HepG2 (cell line): ENCODE measurements at regions not wholly inside any gene's neighbourhood (a gene's known extent, or its start where the extent isn't known, plus 50 kb on each side); places are given as distances from the start of the nearest gene placed in this dataset.

ENCODE experiments used
- ATAC-seq: fragments of 200-7000 bp; cut with Tn5 transposase; 3 replicates; pipeline ENCODE4 v1.9.1; 2020; ENCODE audit warnings: mild to moderate bottlenecking, moderate library complexity
- BruUV-seq: library from RNA; stranded (reverse); fragments of 400-500 nt; replicated peaks from 2 replicates; lab custom pipeline; 2021; lab: Mats Ljungman, UMichigan
- CTCF ChIA-PET: fragments of 300-600 bp; formaldehyde crosslinking; extraction: SDS; loops from one replicate; lab custom pipeline; 2021; ENCODE audit warnings: low total read pairs, inconsistent platforms, low intra/inter-chr PET ratio; lab: Yijun Ruan, JAX
- POLR2A ChIA-PET: fragments of 350-600 bp; sonication (Branson Sonifier 250); formaldehyde crosslinking; loops from one replicate; lab custom pipeline; 2020; ENCODE audit warnings: antibody characterized with exemption, inconsistent platforms; lab: Yijun Ruan, JAX
- DNase-seq: peaks from one replicate; pipeline ENCODE4 v3.0.0-alpha.2; 2015; ENCODE audit warnings: low spot score
- FAIRE-seq: peaks from 3 replicates; lab custom pipeline; 2011; peaks lifted over from hg19 to GRCh38; lab: Jason Lieb, UNC
- H2AFZ ChIP-seq: one replicate; pipeline ENCODE4 v1.6.1; 2011; ENCODE audit warnings: low read length, inconsistent platforms
- H3K27ac ChIP-seq: fragments of 300-600 bp; 3 replicates; pipeline ENCODE4 v1.8.0; 2011; ENCODE audit warnings: mixed run types, mild to moderate bottlenecking, mixed read lengths, low read length, inconsistent platforms; ENCODE audit not compliant: insufficient read depth; ENCODE audit errors: extremely low read length
- H3K27me3 ChIP-seq, 2 experiments: fragments of 200-600 bp in 1 of 2; 2 replicates in 1 of 2; 3 replicates in 1 of 2; pipeline versions ENCODE4 v1.6.0 to v1.8.0; 2011; ENCODE audit warnings: low read length in 2 of 2, mild to moderate bottlenecking in 2 of 2, moderate library complexity in 2 of 2, inconsistent platforms in 1 of 2; ENCODE audit not compliant: insufficient read depth in 2 of 2, control insufficient read depth in 1 of 2
- H3K36me3 ChIP-seq, 2 experiments: fragments of 200-600 bp in 1 of 2; replicated peaks in 1 of 2; 2 replicates in 1 of 2; 3 replicates in 1 of 2; pipeline versions ENCODE4 v1.5.1 to v1.8.0; 2011; ENCODE audit warnings: low read length in 2 of 2, inconsistent platforms in 1 of 2; ENCODE audit not compliant: insufficient read depth in 2 of 2, control insufficient read depth in 1 of 2
- H3K4me1 ChIP-seq: 2 replicates; pipeline ENCODE4 v1.5.1; 2012; ENCODE audit warnings: low read length, inconsistent platforms; ENCODE audit not compliant: insufficient read depth
- H3K4me2 ChIP-seq: 2 replicates; pipeline ENCODE4 v1.6.0; 2011; ENCODE audit warnings: low read depth, low read length, inconsistent platforms
- H3K4me3 ChIP-seq, 3 experiments: fragments of 200-600 bp in 1 of 3; sonication (generic), shearing (Covaris generic) in 1 of 3; replicated peaks in 1 of 3; 2 replicates each; pipeline ENCODE4 v1.5.1; 2011 to 2016; ENCODE audit warnings: low read length in 3 of 3, inconsistent platforms in 2 of 3, low read depth in 2 of 3, mild to moderate bottlenecking in 2 of 3, control low read depth in 1 of 3, mixed read lengths in 1 of 3; ENCODE audit not compliant: insufficient read depth in 1 of 3
- H3K79me2 ChIP-seq: one replicate; pipeline ENCODE4 v1.6.1; 2011; ENCODE audit warnings: low read length, inconsistent platforms; ENCODE audit not compliant: insufficient read depth
- H3K9ac ChIP-seq: 2 replicates; pipeline ENCODE4 v1.6.0; 2011; ENCODE audit warnings: mild to moderate bottlenecking, low read depth, low read length, inconsistent platforms; ENCODE audit not compliant: insufficient read depth
- H3K9me3 ChIP-seq: 2 replicates; pipeline ENCODE4 v1.5.1; 2012; ENCODE audit warnings: mild to moderate bottlenecking, low read length
- H4K20me1 ChIP-seq: 2 replicates; pipeline ENCODE4 v1.6.0; 2011; ENCODE audit warnings: inconsistent platforms, mild to moderate bottlenecking, low read length, moderate library complexity; ENCODE audit not compliant: insufficient read depth
- HOXA3 ChIP-seq: sonication (generic); formaldehyde crosslinking; IDR thresholded peaks from 2 replicates; pipeline ENCODE4 v1.5.0; 2020; ENCODE audit warnings: missing genetic modification reagents
- MATR3 ChIP-seq: sonication (generic); formaldehyde crosslinking; IDR thresholded peaks from 2 replicates; pipeline ENCODE4 v1.4.0; 2020; ENCODE audit warnings: missing genetic modification reagents
- NCOR1 ChIP-seq: fragments of 200-600 bp; sonication (generic); IDR thresholded peaks from 2 replicates; pipeline ENCODE4 v1.7.0; 2017; ENCODE audit warnings: antibody characterized with exemption, low read length, borderline replicate concordance
- RARG ChIP-seq: sonication (generic); formaldehyde crosslinking; IDR thresholded peaks from 2 replicates; pipeline ENCODE4 v1.4.0; 2020; ENCODE audit warnings: low read depth, mild to moderate bottlenecking, missing genetic modification reagents
- RBM39 ChIP-seq: fragments of 200-400 bp; formaldehyde crosslinking; IDR thresholded peaks from one replicate; pipeline ENCODE4 v1.6.1; 2018; ENCODE audit warnings: antibody characterized with exemption, mild to moderate bottlenecking, low read depth, low read length; ENCODE audit not compliant: poor library complexity, severe bottlenecking
- WGBS: methylation state at CpG from one replicate; pipeline ENCODE4 v1.1.6; 2017; ENCODE audit warnings: low lambda C conversion rate; 5-methylcytosine and 5-hydroxymethylcytosine counted together
- in situ Hi-C: cut with HindIII; loops from 2 replicates; pipeline ENCODE4 v1.10.0; 2017; ENCODE audit warnings: low pct_unique_long_range_greater_than_20kb; ENCODE audit not compliant: extremely low pct_ligation_motif_present
- intact Hi-C: fragments of 100-400 bp; cut with micrococcal nuclease; formaldehyde crosslinking; loops from one replicate; pipeline ENCODE4 v1.10.0; 2022; ENCODE audit not compliant: unreplicated experiment
- TF ChIP-seq, protein P1 (sequence below): sonication (generic); formaldehyde crosslinking; IDR thresholded peaks from 2 replicates; pipeline ENCODE4 v1.5.1; 2020; ENCODE audit warnings: mild to moderate bottlenecking, missing genetic modification reagents, moderate library complexity

GRCh38 chr20:23156842-23157423 lies 70.8 kb upstream of the CD93 start:
- TF ChIP-seq, protein P1, sequence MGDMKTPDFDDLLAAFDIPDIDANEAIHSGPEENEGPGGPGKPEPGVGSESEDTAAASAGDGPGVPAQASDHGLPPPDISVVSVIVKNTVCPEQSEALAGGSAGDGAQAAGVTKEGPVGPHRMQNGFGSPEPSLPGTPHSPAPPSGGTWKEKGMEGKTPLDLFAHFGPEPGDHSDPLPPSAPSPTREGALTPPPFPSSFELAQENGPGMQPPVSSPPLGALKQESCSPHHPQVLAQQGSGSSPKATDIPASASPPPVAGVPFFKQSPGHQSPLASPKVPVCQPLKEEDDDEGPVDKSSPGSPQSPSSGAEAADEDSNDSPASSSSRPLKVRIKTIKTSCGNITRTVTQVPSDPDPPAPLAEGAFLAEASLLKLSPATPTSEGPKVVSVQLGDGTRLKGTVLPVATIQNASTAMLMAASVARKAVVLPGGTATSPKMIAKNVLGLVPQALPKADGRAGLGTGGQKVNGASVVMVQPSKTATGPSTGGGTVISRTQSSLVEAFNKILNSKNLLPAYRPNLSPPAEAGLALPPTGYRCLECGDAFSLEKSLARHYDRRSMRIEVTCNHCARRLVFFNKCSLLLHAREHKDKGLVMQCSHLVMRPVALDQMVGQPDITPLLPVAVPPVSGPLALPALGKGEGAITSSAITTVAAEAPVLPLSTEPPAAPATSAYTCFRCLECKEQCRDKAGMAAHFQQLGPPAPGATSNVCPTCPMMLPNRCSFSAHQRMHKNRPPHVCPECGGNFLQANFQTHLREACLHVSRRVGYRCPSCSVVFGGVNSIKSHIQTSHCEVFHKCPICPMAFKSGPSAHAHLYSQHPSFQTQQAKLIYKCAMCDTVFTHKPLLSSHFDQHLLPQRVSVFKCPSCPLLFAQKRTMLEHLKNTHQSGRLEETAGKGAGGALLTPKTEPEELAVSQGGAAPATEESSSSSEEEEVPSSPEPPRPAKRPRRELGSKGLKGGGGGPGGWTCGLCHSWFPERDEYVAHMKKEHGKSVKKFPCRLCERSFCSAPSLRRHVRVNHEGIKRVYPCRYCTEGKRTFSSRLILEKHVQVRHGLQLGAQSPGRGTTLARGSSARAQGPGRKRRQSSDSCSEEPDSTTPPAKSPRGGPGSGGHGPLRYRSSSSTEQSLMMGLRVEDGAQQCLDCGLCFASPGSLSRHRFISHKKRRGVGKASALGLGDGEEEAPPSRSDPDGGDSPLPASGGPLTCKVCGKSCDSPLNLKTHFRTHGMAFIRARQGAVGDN: no peak
- no peak for TF ChIP-seq HOXA3
- no peak for TF ChIP-seq RARG (CRISPR knock-in tag)
- TF ChIP-seq NCOR1: no peak
- TF ChIP-seq RBM39: no peak
- no peak for TF ChIP-seq MATR3 (CRISPR knock-in tag)
- H3K4me1 ChIP-seq: peaks cover 30% of the 10 kb centered on the region
- FAIRE-seq (no peak), ATAC-seq (no peak), DNase-seq (no peak)
- H3K9ac ChIP-seq: no peak overlapping the region
- no peaks in the 10 kb centered on the region for H3K9me3 ChIP-seq
- no TSS peak for BruUV-seq
- WGBS: 60% methylated on average over 5 of the region's 5 CpGs
- ChIA-PET POLR2A (interaction anchor here (1.2 to 2.0 kb wide), 2 partner anchors 9 to 14 kb away, joined by 3 to 7 read pairs; no protein-coding TSS in a partner anchor), CTCF (no interaction called here)
- H2AFZ ChIP-seq: no peak overlapping the region
- intact Hi-C loops: no loop called here
- H3K27me3 ChIP-seq: peaks cover 2 to 5% of the 10 kb centered on the region in 2 experiments; a peak in 3 of 5 replicates
- H4K20me1 ChIP-seq: no peaks in the 10 kb centered on the region
- no peak overlapping the region for H3K4me3 ChIP-seq
- in situ Hi-C loops: no loop called here
- no peaks in the 10 kb centered on the region for H3K36me3 ChIP-seq
- no peaks in the 10 kb centered on the region for H3K79me2 ChIP-seq
- no peak overlapping the region for H3K27ac ChIP-seq
- no peak overlapping the region for H3K4me2 ChIP-seq
